ENCODE measurements at regions not wholly inside any gene's neighbourhood (a gene's known extent, or its start where the extent isn't known, plus 50 kb on each side); places are given as distances from the start of the nearest gene placed in this dataset.

DNA sequence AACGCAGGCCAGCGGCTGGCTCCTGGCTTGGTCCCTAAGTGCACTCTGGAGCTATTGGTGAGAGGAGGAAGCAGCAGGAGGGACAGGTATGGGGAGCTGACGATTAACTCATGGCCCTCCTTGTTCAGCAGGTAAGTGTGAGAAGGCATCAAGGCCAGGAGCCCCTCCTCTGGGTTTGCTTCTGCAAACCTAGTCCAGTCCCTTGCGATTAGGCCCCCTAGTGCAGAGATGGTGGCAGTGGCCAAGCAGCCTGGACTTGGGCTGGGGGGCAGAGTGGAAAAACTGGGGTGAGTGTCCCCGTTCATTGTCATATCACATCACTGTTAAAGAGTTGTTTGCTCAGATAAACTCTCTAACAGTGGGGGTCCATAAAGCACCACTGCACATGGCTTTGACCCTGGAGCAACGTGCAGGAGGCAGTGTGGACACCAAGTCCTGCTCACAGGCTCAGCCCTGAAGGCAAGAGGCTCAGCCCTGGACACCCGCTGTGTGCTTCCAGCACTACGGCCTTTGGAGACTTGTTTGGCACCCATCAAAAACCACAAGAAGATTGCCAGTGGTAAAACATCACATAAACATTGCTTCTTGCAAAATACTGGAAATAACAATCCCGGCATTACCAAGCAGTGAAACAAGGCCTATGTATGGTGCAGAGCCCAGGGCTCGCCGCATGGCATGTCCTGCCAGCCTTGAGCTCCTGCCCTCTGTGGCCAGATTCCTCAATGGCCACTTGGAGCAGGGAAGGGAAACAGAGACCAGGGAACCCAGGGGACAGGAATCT lies 184.3 kb upstream of the RTL1 start:
- Histone ChIP-seq H3K4me1 (ENCODE audit: control insufficient read depth, extremely low read depth, insufficient read depth, low read length) (peaks cover 11% of the 10 kb centered on the region), H3K4me2 (ENCODE audit: insufficient read depth, low read length) (no peak overlapping the region), H3K79me2 (ENCODE audit: control insufficient read depth, insufficient read depth, low read length) (no peaks in the 10 kb centered on the region), H3K9me1 (replicated peaks; ENCODE audit: control insufficient read depth, extremely low read depth, insufficient read depth, low read length) (no peaks in the 10 kb centered on the region), H3K9ac (replicated peaks; ENCODE audit: extremely low read depth, insufficient read depth, low read length) (no peak overlapping the region), H3K27ac (ENCODE audit: insufficient read depth, low read depth, low read length) (no peak overlapping the region), H2AFZ (ENCODE audit: low read depth, low read length) (no peak overlapping the region), H3K4me3 (replicated peaks in 1 of 3; ENCODE audit: insufficient read depth in 1 of 3, low read depth in 1 of 3, low read length in 3 of 3) (no peak overlapping the region), H3K27me3 (ENCODE audit: control insufficient read depth in 2 of 2, insufficient read depth in 2 of 2, low read length in 2 of 2) (no peaks in the 10 kb centered on the region), H3K36me3 (ENCODE audit: control insufficient read depth in 2 of 2, extremely low read depth in 1 of 2, insufficient read depth in 2 of 2, low read length in 2 of 2) (no peaks in the 10 kb centered on the region), H3K9me3 (replicated peaks; ENCODE audit: control insufficient read depth, insufficient read depth, low read length) (no peaks in the 10 kb centered on the region), H4K20me1 (replicated peaks; ENCODE audit: control insufficient read depth, extremely low read depth, insufficient read depth, low read length) (no peaks in the 10 kb centered on the region)
- intact Hi-C loops (cut with micrococcal nuclease): no loop called here
- ChIA-PET CTCF (interaction anchor here (1.1 kb wide), 1 partner anchor 11 kb away, joined by 3 read pairs; no protein-coding TSS in a partner anchor), POLR2A (no interaction called here)
- TF ChIP-seq GATA2 (IDR thresholded peaks at IDR 0.05; ENCODE audit: insufficient read depth, insufficient read length, low read depth, low read length): no peak
- no peak for TF ChIP-seq MYC (IDR thresholded peaks at IDR 0.05; ENCODE audit: low read depth, low read length)
- no peak for TF ChIP-seq MAX (IDR thresholded peaks at IDR 0.05; ENCODE audit: insufficient read depth, insufficient read length)
- no peak for TF ChIP-seq EZH2 (IDR thresholded peaks at IDR 0.05; ENCODE audit: borderline replicate concordance, low read depth, low read length, severe bottlenecking)
- TF ChIP-seq JUN (IDR thresholded peaks at IDR 0.05; ENCODE audit: borderline replicate concordance, insufficient read depth, insufficient read length, low read depth): no peak
- BruUV-seq (replicated peaks): no TSS peak
- no peak for FAIRE-seq
- DNase-seq (ENCODE audit: low read depth, low spot score): no peak
- dilution Hi-C loops (cut with MboI; ENCODE audit: extremely low pct_ligation_motif_present, low sequenced_read_pairs): no loop called here

- BruUV-seq (replicated peaks): no TSS peak
- Histone ChIP-seq H2AFZ (ENCODE audit: low read depth, low read length) (no peak overlapping the region), H3K9me1 (replicated peaks; ENCODE audit: control insufficient read depth, extremely low read depth, insufficient read depth, low read length) (no peaks in the 10 kb centered on the region), H4K20me1 (replicated peaks; ENCODE audit: control insufficient read depth, extremely low read depth, insufficient read depth, low read length) (no peaks in the 10 kb centered on the region), H3K9me3 (replicated peaks; ENCODE audit: control insufficient read depth, insufficient read depth, low read length) (no peaks in the 10 kb centered on the region), H3K4me3 (replicated peaks in 1 of 3; ENCODE audit: insufficient read depth in 1 of 3, low read depth in 1 of 3, low read length in 3 of 3) (no peak overlapping the region), H3K4me1 (ENCODE audit: control insufficient read depth, extremely low read depth, insufficient read depth, low read length) (peaks cover 11% of the 10 kb centered on the region), H3K27me3 (ENCODE audit: control insufficient read depth in 2 of 2, insufficient read depth in 2 of 2, low read length in 2 of 2) (no peaks in the 10 kb centered on the region), H3K9ac (replicated peaks; ENCODE audit: extremely low read depth, insufficient read depth, low read length) (no peak overlapping the region), H3K27ac (ENCODE audit: insufficient read depth, low read depth, low read length) (no peak overlapping the region), H3K36me3 (ENCODE audit: control insufficient read depth in 2 of 2, extremely low read depth in 1 of 2, insufficient read depth in 2 of 2, low read length in 2 of 2) (no peaks in the 10 kb centered on the region), H3K79me2 (ENCODE audit: control insufficient read depth, insufficient read depth, low read length) (no peaks in the 10 kb centered on the region), H3K4me2 (ENCODE audit: insufficient read depth, low read length) (no peak overlapping the region)
- intact Hi-C loops (cut with micrococcal nuclease) (no loop called here), dilution Hi-C loops (cut with MboI; ENCODE audit: extremely low pct_ligation_motif_present, low sequenced_read_pairs) (no loop called here)
- ChIA-PET CTCF (interaction anchor here (1.1 kb wide), 1 partner anchor 10 kb away, joined by 3 read pairs; no protein-coding TSS in a partner anchor), POLR2A (no interaction called here)
- no peak for DNase-seq (ENCODE audit: low read depth, low spot score)
- no peak for FAIRE-seq
- TF ChIP-seq JUN (IDR thresholded peaks at IDR 0.05; ENCODE audit: borderline replicate concordance, insufficient read depth, insufficient read length, low read depth) (no peak), EZH2 (IDR thresholded peaks at IDR 0.05; ENCODE audit: borderline replicate concordance, low read depth, low read length, severe bottlenecking) (no peak), MAX (IDR thresholded peaks at IDR 0.05; ENCODE audit: insufficient read depth, insufficient read length) (no peak), POLR2AphosphoS5 (IDR thresholded peaks at IDR 0.05; ENCODE audit: insufficient read depth, low read depth, low read length) (no peak), POLR2A (IDR thresholded peaks at IDR 0.05; ENCODE audit: low read depth, low read length) (no peak), MYC (IDR thresholded peaks at IDR 0.05; ENCODE audit: low read depth, low read length) (no peak), GATA2 (IDR thresholded peaks at IDR 0.05; ENCODE audit: insufficient read depth, insufficient read length, low read depth, low read length) (no peak), FOS (IDR thresholded peaks at IDR 0.05; ENCODE audit: borderline replicate concordance, insufficient read depth, low read length) (no peak), CTCF (IDR thresholded peaks at IDR 0.05; ENCODE audit: extremely low read depth in 1 of 2, insufficient read depth in 1 of 2, low read depth in 1 of 2, low read length in 2 of 2) (no peak)
Observed at GRCh38 chr14:101088395-101088667, 184.8 kb upstream of the RTL1 start.

All from endothelial cell of umbilical vein (primary cell).